Skeletal muscle cell (primary cell): ENCODE measurements at regions not wholly inside any gene's neighbourhood (a gene's known extent, or its start where the extent isn't known, plus 50 kb on each side); places are given as distances from the start of the nearest gene placed in this dataset.
A peak's percentile ranks its signal among the peaks of the same experiment; 100 is the strongest.
"Not testable (repeated sequence)": the region's sequence is repeated elsewhere in the genome, so short reads cannot be mapped to it uniquely, and the experiment has no call there.

Source experiments
- DNase-seq: peaks from one replicate; pipeline ENCODE4 v3.0.0-alpha.2; 2010; ENCODE audit warnings: low read depth
- H3K4me3 ChIP-seq: 2 replicates; pipeline ENCODE4 v1.5.1; 2011; ENCODE audit warnings: low read depth, mild to moderate bottlenecking, control low read depth, low read length, moderate library complexity

DNA sequence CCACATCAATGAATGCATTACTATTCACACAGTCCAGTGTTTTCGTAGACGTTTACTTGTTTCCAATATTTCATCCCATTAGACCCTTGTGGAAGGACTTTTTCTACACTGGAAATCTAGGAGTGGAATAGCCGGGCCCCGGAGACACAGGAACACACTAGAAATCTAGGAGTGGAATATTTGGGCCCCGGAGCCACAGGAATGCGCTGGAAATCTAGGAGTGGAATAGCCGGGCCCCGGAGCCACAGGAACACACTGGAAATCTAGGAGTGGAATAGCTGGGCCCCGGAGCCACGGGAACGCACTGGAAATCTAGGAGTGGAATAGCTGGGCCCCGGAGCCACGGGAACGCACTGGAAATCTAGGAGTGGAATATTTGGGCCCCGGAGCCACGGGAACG, 322.6 kb downstream of the THBS2 start:
- not testable (repeated sequence) for DNase-seq, H3K4me3 ChIP-seq

- no peak for DNase-seq
- H3K4me3 ChIP-seq: no peak overlapping the region
Observed at GRCh38 chr6:168929871-168930450, 323.7 kb downstream of the THBS2 start.

DNA sequence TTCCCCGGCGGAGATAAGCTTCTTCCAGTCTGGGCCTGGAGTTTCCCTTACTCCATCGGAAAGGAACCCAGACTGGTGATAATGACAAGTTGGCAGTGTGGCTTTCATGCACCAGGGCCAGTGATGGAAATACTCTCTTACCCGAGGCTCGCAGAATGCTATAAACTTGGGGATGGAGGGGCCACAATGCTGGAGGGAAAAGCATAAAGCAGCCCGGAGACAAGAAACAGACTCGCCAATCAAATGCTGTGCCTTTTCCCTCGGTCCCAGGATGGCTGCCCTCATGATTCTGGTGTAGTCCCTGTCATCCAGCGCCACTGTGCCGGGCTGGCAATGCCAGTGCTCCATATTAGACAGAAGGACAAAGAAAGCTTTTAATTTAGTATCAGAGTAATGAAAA, 325.6 kb downstream of the THBS2 start:
- no peak overlapping the region for H3K4me3 ChIP-seq
- DNase-seq: no peak

DNA sequence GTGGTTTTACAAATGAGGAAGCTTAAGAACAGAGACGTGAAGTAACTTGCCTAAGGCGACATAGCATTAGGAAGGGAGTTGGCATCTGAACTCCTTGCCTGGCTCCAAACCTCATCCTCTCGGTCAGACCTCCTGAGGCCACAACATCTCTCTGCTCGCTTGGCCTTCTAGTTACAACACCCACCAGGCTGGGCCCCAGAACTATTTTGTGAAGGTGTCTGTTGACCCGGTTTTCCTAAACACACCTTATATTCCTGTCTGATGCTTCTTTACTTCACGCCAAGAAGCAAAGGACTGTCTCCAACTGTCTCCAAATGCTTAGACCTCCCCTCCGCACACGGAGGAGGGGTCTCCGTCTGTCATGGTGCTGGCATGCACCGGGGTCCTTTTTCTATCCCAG, 326.6 kb downstream of the THBS2 start:
- DNase-seq: no peak
- H3K4me3 ChIP-seq: no peak overlapping the region

GRCh38 chr6:168926306-168926705, 327.3 kb downstream of the THBS2 start:
- H3K4me3 ChIP-seq: no peak overlapping the region
- DNase-seq: no peak

DNA sequence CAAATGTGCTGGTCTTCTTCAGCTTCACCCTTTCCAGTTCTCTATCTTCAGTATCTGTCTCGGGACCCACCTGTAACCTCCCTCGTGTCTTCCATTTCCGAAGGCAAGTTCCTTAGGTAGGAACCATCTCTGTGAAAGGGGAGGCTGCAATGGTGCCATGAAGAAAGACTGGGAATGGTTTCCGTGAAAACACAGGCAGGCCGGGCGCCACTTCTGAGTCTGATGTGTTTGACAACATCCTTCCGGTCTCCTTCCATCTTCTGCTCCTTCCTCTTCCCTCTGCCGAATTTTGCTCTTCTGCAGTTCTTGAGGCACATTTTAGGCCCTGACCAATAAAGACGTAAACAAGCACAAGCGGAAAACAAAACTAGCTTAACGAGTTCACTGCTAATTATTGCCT, 328.0 kb downstream of the THBS2 start:
- DNase-seq: no peak
- no peak overlapping the region for H3K4me3 ChIP-seq

GRCh38 chr6:168923171-168923570, 330.5 kb downstream of the THBS2 start:
- DNase-seq: no peak
- no peak overlapping the region for H3K4me3 ChIP-seq

- DNase-seq: no peak
Observed at GRCh38 chr6:168922436-168922835, 331.2 kb downstream of the THBS2 start.

GRCh38 chr6:168920289-168920688, 333.4 kb downstream of the THBS2 start:
- no peak overlapping the region for H3K4me3 ChIP-seq
- DNase-seq: no peak

More at GRCh38 chr6:168922436-168922835, 331.2 kb downstream of the THBS2 start:
- no peak overlapping the region for H3K4me3 ChIP-seq

DNA sequence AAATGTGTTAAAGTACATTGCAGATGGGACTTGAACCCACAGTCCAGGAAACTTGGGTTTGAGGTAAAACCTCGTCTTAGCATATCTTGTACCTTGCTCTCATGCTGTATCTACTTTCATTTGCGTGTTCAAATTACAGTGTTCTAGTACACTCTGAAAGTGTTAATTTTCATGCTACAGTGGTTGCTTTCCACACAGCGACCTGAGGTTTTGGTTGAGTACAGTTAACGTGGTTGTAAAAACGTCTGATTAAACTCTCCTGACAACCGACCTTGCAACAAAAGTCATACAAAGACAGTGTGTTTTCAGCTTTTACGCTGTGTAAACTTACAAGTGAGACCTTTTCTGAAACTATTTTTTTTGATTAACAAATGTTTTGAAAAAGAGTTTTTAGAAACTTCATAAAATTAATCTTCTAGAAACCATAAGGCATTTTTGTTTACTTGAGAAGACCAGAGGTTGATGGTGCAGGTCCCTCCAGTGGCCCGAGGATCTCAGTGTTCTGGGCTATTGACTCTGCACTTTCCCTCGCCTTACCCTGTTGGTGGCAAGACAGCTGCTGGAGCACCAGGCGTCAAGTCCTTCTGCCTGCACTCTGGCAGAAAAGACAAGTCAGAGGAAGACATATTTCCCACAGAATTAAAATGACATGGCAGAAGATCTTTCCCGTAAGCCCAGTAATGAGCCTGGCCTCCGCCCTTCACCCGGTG, 334.0 kb downstream of the THBS2 start:
- no peak for DNase-seq
- no peak overlapping the region for H3K4me3 ChIP-seq

DNA sequence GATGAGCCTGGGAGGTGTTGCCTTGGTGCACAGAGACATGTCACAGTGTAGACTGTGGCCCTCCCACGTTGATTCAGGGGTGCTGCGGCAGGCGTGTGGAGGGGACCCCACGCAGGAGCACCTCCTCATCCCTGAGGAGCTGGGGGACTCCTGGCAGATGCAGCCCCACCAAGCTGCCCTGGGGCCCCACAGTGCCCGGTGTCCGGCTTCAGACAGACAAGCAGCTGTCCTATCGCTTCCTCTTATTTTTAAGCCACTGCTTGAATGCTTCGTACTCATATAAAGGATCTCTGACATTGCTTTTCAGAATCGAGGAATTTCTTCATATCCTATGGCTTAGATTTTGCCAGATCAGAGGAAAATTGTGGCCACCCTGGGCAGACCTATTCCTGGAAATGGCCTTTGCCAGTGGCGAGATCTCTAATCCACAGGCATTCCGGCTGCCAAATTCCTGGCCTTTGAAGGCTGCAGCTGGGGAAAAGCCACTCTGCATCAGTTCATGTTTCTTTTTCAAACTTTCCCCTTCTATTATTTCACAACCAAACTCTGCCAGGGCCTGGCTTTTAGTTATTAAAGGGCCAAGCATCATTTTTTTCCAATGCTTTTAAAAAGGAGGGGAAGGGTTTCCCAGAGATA, 337.0 kb downstream of the THBS2 start:
- DNase-seq: no peak
- no peak overlapping the region for H3K4me3 ChIP-seq

DNA sequence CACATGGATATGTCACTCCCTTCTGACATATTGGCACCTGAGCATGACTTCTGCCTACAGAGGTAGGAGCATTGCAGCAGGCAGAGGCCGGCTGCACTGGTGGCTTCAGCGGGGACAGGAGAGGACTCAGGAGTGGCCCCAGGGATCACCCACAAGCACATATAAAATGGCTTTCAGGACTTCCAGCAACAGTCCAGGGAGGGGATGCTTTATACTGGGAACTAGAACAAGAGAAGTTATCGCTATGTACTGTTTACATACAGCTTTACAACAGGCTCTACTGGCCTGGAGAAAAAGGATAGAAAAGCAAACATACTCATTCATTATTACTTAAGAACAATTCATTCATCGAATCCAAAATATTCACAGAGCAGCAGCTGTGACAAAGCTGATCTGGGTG, 337.8 kb downstream of the THBS2 start:
- DNase-seq: no peak
- H3K4me3 ChIP-seq: no peak overlapping the region

GRCh38 chr6:168915242-168915641, 338.4 kb downstream of the THBS2 start:
- H3K4me3 ChIP-seq: no peak overlapping the region
- DNase-seq: no peak

DNA sequence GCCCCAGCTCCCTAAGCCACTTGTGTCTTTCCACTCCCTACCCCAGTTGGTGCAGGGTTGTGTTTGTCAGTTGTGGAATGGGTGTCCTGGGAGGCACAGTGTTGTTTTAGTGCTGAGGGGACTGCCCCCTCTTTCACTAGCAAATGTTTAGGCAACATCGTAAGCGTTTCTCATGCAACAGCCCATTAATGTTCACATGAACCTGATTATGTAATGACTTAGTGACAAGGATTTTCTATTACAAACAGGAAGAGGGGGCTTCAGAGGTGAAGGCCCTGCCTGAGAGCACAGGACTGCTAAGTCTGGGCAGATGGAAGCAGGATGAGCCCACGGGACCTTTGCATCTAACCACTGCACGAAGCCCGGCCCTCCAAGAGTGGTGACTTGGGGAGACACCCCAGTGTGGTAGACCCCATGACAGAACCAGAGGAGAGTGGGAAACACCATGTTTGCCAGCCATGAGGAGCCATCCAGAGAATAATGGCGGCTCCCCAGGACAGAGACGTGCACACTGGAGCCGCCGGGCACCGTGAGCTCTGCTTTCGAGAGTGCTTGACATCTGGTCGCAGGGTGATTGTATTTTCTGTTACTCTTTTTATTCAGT, 339.7 kb downstream of the THBS2 start:
- no peak overlapping the region for H3K4me3 ChIP-seq
- DNase-seq: no peak

DNA sequence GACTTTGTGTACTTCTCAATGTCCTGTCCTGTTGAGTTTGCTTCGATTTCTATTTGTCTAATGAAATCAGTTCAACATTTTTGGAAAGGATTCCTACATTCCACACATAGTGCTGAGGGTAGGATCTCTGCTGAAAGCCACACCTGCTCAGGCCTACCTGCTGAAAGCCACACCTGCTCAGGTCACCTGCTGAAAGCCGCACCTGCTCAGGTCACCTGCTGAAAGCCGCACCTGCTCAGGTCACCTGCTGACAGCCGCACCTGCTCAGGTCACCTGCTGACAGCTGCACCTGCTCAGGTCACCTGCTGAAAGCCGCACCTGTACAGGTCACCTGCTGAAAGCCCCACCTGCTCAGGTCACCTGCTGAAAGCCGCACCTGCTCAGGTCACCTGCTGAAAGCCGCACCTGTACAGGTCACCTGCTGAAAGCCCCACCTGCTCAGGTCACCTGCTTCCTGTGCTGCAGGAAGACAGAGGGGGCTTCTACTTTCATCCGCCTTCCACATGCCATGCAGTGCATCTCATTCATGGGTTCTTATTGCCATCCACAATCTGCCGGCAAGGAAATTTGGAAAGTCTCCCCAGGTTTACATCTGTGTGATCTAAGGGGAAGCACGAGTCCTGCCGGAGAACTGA, 340.3 kb downstream of the THBS2 start:
- H3K4me3 ChIP-seq, DNase-seq: not testable (repeated sequence)

DNA sequence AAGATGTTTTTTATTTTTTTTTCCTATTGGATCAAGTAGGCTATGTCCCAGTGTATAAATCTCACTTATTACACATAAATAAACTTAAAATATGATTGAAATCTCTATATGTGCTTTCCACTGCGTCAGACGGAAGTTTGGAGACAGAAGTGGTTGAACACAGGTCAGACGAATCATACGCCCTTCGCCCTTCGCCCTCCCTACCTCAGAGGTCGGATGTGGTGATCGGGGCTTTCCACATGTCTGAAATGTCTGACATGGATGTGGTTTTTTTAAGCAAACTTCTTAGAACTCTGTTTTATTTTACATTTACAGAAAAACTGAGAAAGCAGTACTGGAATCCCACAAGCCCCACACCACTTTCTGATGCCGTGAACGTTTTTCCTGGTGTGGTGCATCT, 344.4 kb downstream of the THBS2 start:
- no peak for DNase-seq
- H3K4me3 ChIP-seq: no peak overlapping the region

DNA sequence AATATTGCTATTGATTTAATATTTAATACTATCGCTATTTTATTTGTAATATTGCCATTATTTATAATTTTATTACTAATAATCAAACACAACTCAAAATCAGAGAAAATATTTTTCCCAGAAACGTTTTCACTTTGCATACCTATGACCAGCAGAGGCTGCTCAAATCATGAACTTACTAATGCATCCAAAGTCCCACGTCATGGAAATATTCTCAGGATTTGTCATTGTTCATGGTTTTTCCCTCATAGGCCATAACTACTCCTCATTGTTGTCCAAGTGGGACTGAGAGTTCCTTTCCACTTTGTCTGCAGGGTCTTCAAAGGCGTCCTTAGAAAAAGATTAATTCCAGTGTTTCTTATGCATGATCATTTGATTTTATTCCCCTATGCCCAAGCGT, 344.8 kb downstream of the THBS2 start:
- DNase-seq: peak; percentile 30
- no peak overlapping the region for H3K4me3 ChIP-seq

DNA sequence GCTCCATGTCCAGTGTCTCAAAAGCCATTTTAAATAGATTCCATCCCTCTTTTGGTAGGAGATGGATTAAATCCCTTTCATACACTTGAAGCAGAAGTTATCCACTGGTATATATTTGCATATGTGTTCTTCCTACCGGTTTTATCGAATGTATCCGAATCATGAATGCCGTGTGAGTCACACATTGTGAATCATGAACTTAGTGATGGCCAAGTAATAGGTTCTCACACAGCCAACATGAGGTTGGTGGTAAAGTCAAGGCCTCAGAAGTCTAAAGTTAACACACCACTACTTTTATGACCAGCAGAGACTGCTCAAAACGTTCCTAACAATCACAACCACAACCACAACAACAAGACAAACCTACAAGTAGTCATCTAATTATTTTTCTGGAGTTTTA, 345.5 kb downstream of the THBS2 start:
- peak; percentile 28 for DNase-seq
- no peak overlapping the region for H3K4me3 ChIP-seq

GRCh38 chr6:168906391-168906790, 347.3 kb downstream of the THBS2 start:
- DNase-seq: no peak
- H3K4me3 ChIP-seq: no peak overlapping the region

GRCh38 chr6:168905451-168906090, 348.1 kb downstream of the THBS2 start:
- no peak overlapping the region for H3K4me3 ChIP-seq
- DNase-seq: no peak
